ENCODE measurements at regions not wholly inside any gene's neighbourhood (a gene's known extent, or its start where the extent isn't known, plus 50 kb on each side); places are given as distances from the start of the nearest gene placed in this dataset.

DNA sequence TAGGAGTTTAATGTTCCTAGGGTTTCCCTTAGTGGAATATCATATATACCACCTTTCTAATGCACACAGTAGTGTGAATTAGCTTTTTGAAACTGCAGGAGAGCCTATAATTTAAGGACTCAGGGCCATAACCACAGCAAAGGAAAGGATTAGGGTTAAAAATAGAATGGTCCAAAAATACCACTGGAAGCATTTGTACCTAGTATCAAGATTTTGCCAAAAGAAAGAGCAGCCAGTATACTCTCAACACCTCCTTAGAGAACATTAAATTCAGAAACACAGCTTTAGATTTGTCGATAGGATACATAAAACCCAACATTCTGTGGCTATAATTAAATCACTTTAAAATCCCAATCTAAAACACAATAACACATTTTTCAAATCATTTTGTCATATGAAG, 634.9 kb downstream of the EPHA4 start:
- in situ Hi-C loops (cut with MboI) (no loop called here), intact Hi-C loops (cut with micrococcal nuclease) (no loop called here)
- no peaks in the 10 kb centered on the region for H3K4me1 ChIP-seq (replicated peaks in 1 of 2; ENCODE audit: control insufficient read depth in 2 of 2, insufficient read depth in 2 of 2, low read length in 2 of 2)
- no peak overlapping the region for H3K9ac ChIP-seq (ENCODE audit: insufficient read depth in 1 of 2, low read depth in 2 of 2, low read length in 2 of 2)
- BruUV-seq (replicated peaks): no TSS peak
- no peak overlapping the region for H3K27ac ChIP-seq (ENCODE audit: extremely low read depth, low read depth, low read length)
- no peak overlapping the region for H3K4me3 ChIP-seq
- H3K27me3 ChIP-seq (ENCODE audit: control insufficient read depth in 2 of 2, insufficient read depth in 2 of 2, low read length in 2 of 2): no peaks in the 10 kb centered on the region
- no peak overlapping the region for H2AFZ ChIP-seq (ENCODE audit: low read depth, low read length)
- FAIRE-seq (no peak), ATAC-seq (no peak), DNase-seq (ENCODE audit: extremely low read depth in 1 of 4, low spot score in 3 of 4) (no peak)
- H3K9me1 ChIP-seq (ENCODE audit: control insufficient read depth, insufficient read depth, low read length): no peaks in the 10 kb centered on the region
- 8% methylated on average over 1 of the region's 1 CpG for WGBS (ENCODE audit: insufficient coverage, low coverage, missing lambda C conversion rate)
- ChIA-PET POLR2A (no interaction called here), CTCF (ENCODE audit: low intra/inter-chr PET ratio) (no interaction called here)
- no peaks in the 10 kb centered on the region for H4K20me1 ChIP-seq (replicated peaks; ENCODE audit: control insufficient read depth, insufficient read depth, low read length)
- no peak overlapping the region for H3K4me2 ChIP-seq (ENCODE audit: insufficient read depth, low read length)
- no peaks in the 10 kb centered on the region for H3K36me3 ChIP-seq (ENCODE audit: control insufficient read depth, insufficient read depth, low read length)
- TF ChIP-seq USF1 (CRISPR knock-in tag; IDR thresholded peaks at IDR 0.05) (no peak), SAP30 (IDR thresholded peaks at IDR 0.05; ENCODE audit: borderline replicate concordance, insufficient read depth, low read depth, low read length, poor library complexity, severe bottlenecking) (no peak), MTA1 (IDR thresholded peaks at IDR 0.05; ENCODE audit: borderline replicate concordance) (no peak), MIER1 (IDR thresholded peaks at IDR 0.05; ENCODE audit: low read depth) (no peak), HDAC1 (IDR thresholded peaks at IDR 0.05) (no peak), ZNF518B (CRISPR knock-in tag; IDR thresholded peaks at IDR 0.05) (no peak), PCBP2 (IDR thresholded peaks at IDR 0.05; ENCODE audit: low read depth, low read length, poor library complexity, severe bottlenecking) (no peak)
- no peaks in the 10 kb centered on the region for H3K79me2 ChIP-seq (ENCODE audit: control insufficient read depth, insufficient read depth, low read length)
- H3K9me3 ChIP-seq (replicated peaks; ENCODE audit: control insufficient read depth, insufficient read depth, low read depth, low read length): no peaks in the 10 kb centered on the region

All from K562 (cell line).